ENCODE measurements at regions not wholly inside any gene's neighbourhood (a gene's known extent, or its start where the extent isn't known, plus 50 kb on each side); places are given as distances from the start of the nearest gene placed in this dataset.

- TF ChIP-seq POLR2AphosphoS5 (IDR thresholded peaks at IDR 0.05; ENCODE audit: low read depth, low read length) (no peak), SIN3A (IDR thresholded peaks at IDR 0.05; ENCODE audit: borderline replicate concordance, insufficient read depth, low read length) (no peak)
These were observed 60.5 kb upstream of the ARHGAP32 start for GRCh38 chr11:129252621-129253020.
